GM21515 (cell line): ENCODE measurements at regions not wholly inside any gene's neighbourhood (a gene's known extent, or its start where the extent isn't known, plus 50 kb on each side); places are given as distances from the start of the nearest gene placed in this dataset.

ENCODE experiments used
- ATAC-seq: cut with Tn5 transposase; IDR thresholded peaks from one replicate; pipeline ENCODE4 v1.9.1; 2021; ENCODE audit not compliant: unreplicated experiment

GRCh38 chr2:12107939-12108338 lies 361.5 kb downstream of the LPIN1 start:
- no peak for ATAC-seq

- ATAC-seq: no peak
Observed at GRCh38 chr2:12109363-12110017, 363.1 kb downstream of the LPIN1 start.

- ATAC-seq: no peak
Observed at GRCh38 chr2:12110074-12110473, 363.6 kb downstream of the LPIN1 start.

GRCh38 chr2:12110481-12110880 lies 364.0 kb downstream of the LPIN1 start:
- ATAC-seq: no peak

GRCh38 chr2:12113412-12113811 lies 367.0 kb downstream of the LPIN1 start:
- no peak for ATAC-seq

- ATAC-seq: no peak
Observed at GRCh38 chr2:12114816-12115215, 368.4 kb downstream of the LPIN1 start.

GRCh38 chr2:12116228-12116750 lies 369.9 kb downstream of the LPIN1 start:
- peak; percentile 61 for ATAC-seq

GRCh38 chr2:12119841-12120240 lies 373.4 kb downstream of the LPIN1 start:
- no peak for ATAC-seq

- no peak for ATAC-seq
Observed at GRCh38 chr2:12120281-12121150, 374.1 kb downstream of the LPIN1 start.

- ATAC-seq: no peak
Observed at GRCh38 chr2:12124790-12125189, 378.4 kb downstream of the LPIN1 start.

- no peak for ATAC-seq
Observed at GRCh38 chr2:12126318-12126717, 379.9 kb downstream of the LPIN1 start.

- no peak for ATAC-seq
Observed at GRCh38 chr2:12127638-12128037, 381.2 kb downstream of the LPIN1 start.

- no peak for ATAC-seq
Observed at GRCh38 chr2:12131975-12132374, 385.5 kb downstream of the LPIN1 start.

GRCh38 chr2:12141618-12142258 lies 395.3 kb downstream of the LPIN1 start:
- ATAC-seq: no peak

GRCh38 chr2:12151716-12152115 lies 405.3 kb downstream of the LPIN1 start:
- no peak for ATAC-seq

GRCh38 chr2:12152888-12153287 lies 406.5 kb downstream of the LPIN1 start:
- ATAC-seq: no peak

- no peak for ATAC-seq
Observed at GRCh38 chr2:12155303-12156051, 409.0 kb downstream of the LPIN1 start.

GRCh38 chr2:12156349-12156748 lies 409.9 kb downstream of the LPIN1 start:
- no peak for ATAC-seq

GRCh38 chr2:12161085-12161484 lies 414.7 kb downstream of the LPIN1 start:
- ATAC-seq: no peak

GRCh38 chr2:12162269-12163247 lies 416.1 kb downstream of the LPIN1 start:
- no peak for ATAC-seq
